ENCODE measurements at regions not wholly inside any gene's neighbourhood (a gene's known extent, or its start where the extent isn't known, plus 50 kb on each side); places are given as distances from the start of the nearest gene placed in this dataset.
A peak's percentile ranks its signal among the peaks of the same experiment; 100 is the strongest.
"Not testable (repeated sequence)": the region's sequence is repeated elsewhere in the genome, so short reads cannot be mapped to it uniquely, and the experiment has no call there.

DNA sequence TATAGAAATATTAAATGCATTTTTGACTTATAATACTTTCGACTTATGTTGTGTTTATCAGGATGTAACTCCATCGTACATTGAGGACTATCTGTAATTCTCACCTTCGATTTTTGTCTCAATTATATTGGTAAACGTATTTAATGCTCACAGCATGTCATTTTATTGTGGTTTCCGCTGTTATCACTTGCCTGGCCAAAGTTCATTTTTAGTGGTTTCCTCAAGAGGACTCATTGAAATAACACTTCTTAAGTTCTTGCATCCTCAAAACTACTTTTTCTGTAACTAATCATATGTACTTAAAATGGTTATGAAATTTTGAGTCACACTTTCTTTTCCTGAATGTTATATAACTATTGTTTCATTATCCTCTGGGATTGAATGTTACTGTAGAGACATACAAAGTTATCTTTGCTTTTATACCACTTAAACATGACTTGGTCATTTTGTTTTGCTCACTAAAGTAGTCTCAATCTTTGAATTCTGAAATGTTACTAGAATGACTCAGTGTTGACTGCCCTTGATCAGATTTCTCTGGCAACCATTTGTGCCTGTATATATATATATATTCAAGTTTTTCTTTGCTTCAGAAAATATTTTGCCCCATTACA, 289.6 kb upstream of the PROX1 start (continued):
- no peak for TF ChIP-seq ZNF671 (CRISPR knock-in tag; IDR thresholded peaks at IDR 0.05)
- TF ChIP-seq, protein P1, sequence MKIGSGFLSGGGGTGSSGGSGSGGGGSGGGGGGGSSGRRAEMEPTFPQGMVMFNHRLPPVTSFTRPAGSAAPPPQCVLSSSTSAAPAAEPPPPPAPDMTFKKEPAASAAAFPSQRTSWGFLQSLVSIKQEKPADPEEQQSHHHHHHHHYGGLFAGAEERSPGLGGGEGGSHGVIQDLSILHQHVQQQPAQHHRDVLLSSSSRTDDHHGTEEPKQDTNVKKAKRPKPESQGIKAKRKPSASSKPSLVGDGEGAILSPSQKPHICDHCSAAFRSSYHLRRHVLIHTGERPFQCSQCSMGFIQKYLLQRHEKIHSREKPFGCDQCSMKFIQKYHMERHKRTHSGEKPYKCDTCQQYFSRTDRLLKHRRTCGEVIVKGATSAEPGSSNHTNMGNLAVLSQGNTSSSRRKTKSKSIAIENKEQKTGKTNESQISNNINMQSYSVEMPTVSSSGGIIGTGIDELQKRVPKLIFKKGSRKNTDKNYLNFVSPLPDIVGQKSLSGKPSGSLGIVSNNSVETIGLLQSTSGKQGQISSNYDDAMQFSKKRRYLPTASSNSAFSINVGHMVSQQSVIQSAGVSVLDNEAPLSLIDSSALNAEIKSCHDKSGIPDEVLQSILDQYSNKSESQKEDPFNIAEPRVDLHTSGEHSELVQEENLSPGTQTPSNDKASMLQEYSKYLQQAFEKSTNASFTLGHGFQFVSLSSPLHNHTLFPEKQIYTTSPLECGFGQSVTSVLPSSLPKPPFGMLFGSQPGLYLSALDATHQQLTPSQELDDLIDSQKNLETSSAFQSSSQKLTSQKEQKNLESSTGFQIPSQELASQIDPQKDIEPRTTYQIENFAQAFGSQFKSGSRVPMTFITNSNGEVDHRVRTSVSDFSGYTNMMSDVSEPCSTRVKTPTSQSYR (CRISPR knock-in tag; IDR thresholded peaks at IDR 0.05): no peak
- TF ChIP-seq TP53 (CRISPR knock-in tag; IDR thresholded peaks at IDR 0.05): no peak
- TF ChIP-seq PRDM15 (CRISPR knock-in tag; IDR thresholded peaks at IDR 0.05): no peak
- no peak for TF ChIP-seq CREM (CRISPR knock-in tag; IDR thresholded peaks at IDR 0.05)
- no peak for TF ChIP-seq ZNF138 (CRISPR knock-in tag; conservative IDR thresholded peaks at IDR 0.05)

DNA sequence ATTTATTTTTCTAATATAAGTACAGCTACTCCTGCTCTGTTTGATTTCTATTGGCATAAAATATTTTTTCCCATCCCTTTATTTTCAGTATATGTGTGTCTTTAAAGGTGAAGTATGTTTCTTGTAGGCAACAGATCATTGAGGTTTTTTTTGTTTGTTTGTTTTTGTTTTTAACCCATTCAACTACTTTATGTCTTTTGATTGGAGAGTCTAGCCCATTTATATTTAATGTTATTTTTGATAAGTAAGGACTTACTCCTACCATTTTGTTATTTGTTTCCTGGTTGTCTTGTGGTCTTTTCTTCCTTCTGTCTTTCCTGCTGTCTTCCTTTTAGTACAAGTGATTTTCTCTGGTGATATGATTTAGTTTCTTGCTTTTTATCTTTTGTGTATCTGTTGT, 285.1 kb upstream of the PROX1 start:
- Mint-ChIP-seq H3K27ac (no peak overlapping the region), H3K4me3 (no peak overlapping the region), H3K27me3 (ENCODE audit: low read depth) (no peaks in the 10 kb centered on the region), H3K9me3 (peaks cover 39% of the 10 kb centered on the region), H3K4me1 (no peaks in the 10 kb centered on the region), H3K36me3 (peaks cover 12% of the 10 kb centered on the region)
- DNase-seq (ENCODE audit: low spot score) (no peak), ATAC-seq (no peak)
- POLR2A ChIA-PET: no interaction called here
- TF ChIP-seq FOXP4 (CRISPR knock-in tag; IDR thresholded peaks at IDR 0.05) (no peak), OVOL2 (CRISPR knock-in tag; IDR thresholded peaks at IDR 0.05; ENCODE audit: borderline replicate concordance) (no peak)
- CTCF ChIA-PET: no interaction called here

GRCh38 chr1:213704941-213705340, 282.8 kb upstream of the PROX1 start:
- Mint-ChIP-seq H3K9me3 (peaks cover 47% of the 10 kb centered on the region), H3K27me3 (ENCODE audit: low read depth) (no peaks in the 10 kb centered on the region), H3K4me1 (no peaks in the 10 kb centered on the region), H3K36me3 (peaks cover 16% of the 10 kb centered on the region), H3K4me3 (no peak overlapping the region), H3K27ac (no peak overlapping the region)
- ATAC-seq (no peak), DNase-seq (ENCODE audit: low spot score) (no peak)
- CTCF ChIA-PET: no interaction called here
- POLR2A ChIA-PET: no interaction called here
- no peak for TF ChIP-seq SOX15 (CRISPR knock-in tag; IDR thresholded peaks at IDR 0.05)
- TF ChIP-seq, protein P2, sequence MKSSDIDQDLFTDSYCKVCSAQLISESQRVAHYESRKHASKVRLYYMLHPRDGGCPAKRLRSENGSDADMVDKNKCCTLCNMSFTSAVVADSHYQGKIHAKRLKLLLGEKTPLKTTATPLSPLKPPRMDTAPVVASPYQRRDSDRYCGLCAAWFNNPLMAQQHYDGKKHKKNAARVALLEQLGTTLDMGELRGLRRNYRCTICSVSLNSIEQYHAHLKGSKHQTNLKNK (CRISPR knock-in tag; IDR thresholded peaks at IDR 0.05): no peak
- no peak for TF ChIP-seq SP1 (CRISPR knock-in tag; conservative IDR thresholded peaks at IDR 0.05)

- DNase-seq (ENCODE audit: low spot score); CTCF ChIA-PET; POLR2A ChIA-PET; H3K4me3 Mint-ChIP-seq; H3K27ac Mint-ChIP-seq; H3K27me3 Mint-ChIP-seq (ENCODE audit: low read depth): not testable (repeated sequence)
- Mint-ChIP-seq H3K36me3 (peaks cover 15% of the 10 kb centered on the region), H3K4me1 (peaks cover 23% of the 10 kb centered on the region), H3K9me3 (peaks cover 23% of the 10 kb centered on the region)
- ATAC-seq: peak; percentile 34; the same call in 1 of the 2 replicates
These were observed 275.8 kb upstream of the PROX1 start for GRCh38 chr1:213711833-213712490.
